Muscle layer of duodenum (tissue), 2 donors: ENCODE measurements at regions not wholly inside any gene's neighbourhood (a gene's known extent, or its start where the extent isn't known, plus 50 kb on each side); places are given as distances from the start of the nearest gene placed in this dataset.
"Not testable (repeated sequence)": the region's sequence is repeated elsewhere in the genome, so short reads cannot be mapped to it uniquely, and the experiment has no call there.

Experiments used
- H3K27ac ChIP-seq: one replicate; pipeline ENCODE4 v1.7.0; 2013; ENCODE audit warnings: mild to moderate bottlenecking, low read length
- H3K27me3 ChIP-seq: one replicate; pipeline ENCODE4 v1.7.0; 2013; ENCODE audit warnings: low read depth, mild to moderate bottlenecking, control low read depth, low read length
- H3K36me3 ChIP-seq, 2 donors: one replicate each; pipeline ENCODE4 v1.7.0; 2013; ENCODE audit warnings: low read length in 2 of 2, control low read depth in 1 of 2, mild to moderate bottlenecking in 1 of 2; ENCODE audit not compliant: insufficient read depth in 2 of 2, control insufficient read depth in 1 of 2
- H3K4me1 ChIP-seq, 2 donors: one replicate each; pipeline ENCODE4 v1.7.0; 2013; ENCODE audit warnings: low read length in 2 of 2, mild to moderate bottlenecking in 2 of 2, control low read depth in 1 of 2, moderate library complexity in 1 of 2; ENCODE audit not compliant: insufficient read depth in 2 of 2, control insufficient read depth in 1 of 2
- H3K4me3 ChIP-seq, 2 donors: one replicate each; pipeline ENCODE4 v1.7.0; 2013; ENCODE audit warnings: low read length in 2 of 2, low read depth in 1 of 2, mild to moderate bottlenecking in 1 of 2
- H3K9me3 ChIP-seq, 2 donors: one replicate each; pipeline ENCODE4 v1.7.0; 2013; ENCODE audit warnings: low read length in 2 of 2, control low read depth in 1 of 2, mild to moderate bottlenecking in 1 of 2; ENCODE audit not compliant: control insufficient read depth in 1 of 2
- donor health status: healthy.

DNA sequence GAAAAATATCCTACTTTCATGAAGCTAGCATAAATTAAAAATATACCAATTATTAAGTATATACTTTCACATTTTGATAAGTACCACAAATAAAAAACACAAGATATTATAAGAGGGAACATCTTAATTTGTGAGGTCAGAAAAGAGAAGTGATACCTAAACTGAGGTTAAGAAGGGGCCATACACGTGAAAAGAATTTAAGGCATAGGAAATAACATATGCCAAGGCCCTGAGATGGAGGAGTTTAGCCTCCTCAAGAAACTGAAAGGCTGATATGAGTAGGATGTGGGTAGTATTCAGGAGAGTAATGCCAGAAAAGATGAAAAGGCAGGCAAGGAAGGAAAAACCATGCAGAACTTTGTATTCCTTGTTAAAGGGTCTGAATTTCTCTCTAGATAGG, 116.6 kb upstream of the HTR1E start:
- Histone ChIP-seq H3K27ac (no peak overlapping the region), H3K36me3 (no peaks in the 10 kb centered on the region), H3K4me1 (no peaks in the 10 kb centered on the region), H3K9me3 (no peaks in the 10 kb centered on the region), H3K4me3 (no peak overlapping the region), H3K27me3 (no peaks in the 10 kb centered on the region)

DNA sequence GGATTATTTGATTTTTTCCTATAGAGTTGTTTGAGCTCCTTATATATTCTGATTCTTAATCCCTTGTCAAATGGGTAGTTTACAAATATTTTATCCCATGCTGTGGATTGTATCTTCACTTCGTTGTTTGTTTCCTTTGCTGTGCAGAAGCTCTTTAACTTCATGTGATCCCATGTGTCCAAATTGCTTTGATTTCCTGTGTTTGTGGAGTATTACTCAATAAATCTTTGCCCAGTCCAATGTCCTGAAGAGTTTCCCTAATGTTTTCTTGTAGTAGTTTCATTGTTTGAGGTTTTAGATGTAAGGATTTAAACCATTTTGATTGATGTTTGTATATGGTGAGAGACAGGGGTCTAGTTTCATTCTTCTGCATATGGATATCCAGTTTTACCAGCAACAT, 143.7 kb upstream of the HTR1E start:
- H3K4me3 ChIP-seq: no peak overlapping the region
- H3K27me3 ChIP-seq: no peaks in the 10 kb centered on the region

GRCh38 chr6:86791476-86791875, 145.9 kb upstream of the HTR1E start:
- Histone ChIP-seq H3K27me3 (no peaks in the 10 kb centered on the region), H3K27ac (no peak overlapping the region)

More for the DNA sequence above, 143.7 kb upstream of the HTR1E start:
- Histone ChIP-seq H3K36me3 (no peaks in the 10 kb centered on the region), H3K27ac (no peak overlapping the region), H3K4me1 (no peaks in the 10 kb centered on the region), H3K9me3 (no peaks in the 10 kb centered on the region)

DNA sequence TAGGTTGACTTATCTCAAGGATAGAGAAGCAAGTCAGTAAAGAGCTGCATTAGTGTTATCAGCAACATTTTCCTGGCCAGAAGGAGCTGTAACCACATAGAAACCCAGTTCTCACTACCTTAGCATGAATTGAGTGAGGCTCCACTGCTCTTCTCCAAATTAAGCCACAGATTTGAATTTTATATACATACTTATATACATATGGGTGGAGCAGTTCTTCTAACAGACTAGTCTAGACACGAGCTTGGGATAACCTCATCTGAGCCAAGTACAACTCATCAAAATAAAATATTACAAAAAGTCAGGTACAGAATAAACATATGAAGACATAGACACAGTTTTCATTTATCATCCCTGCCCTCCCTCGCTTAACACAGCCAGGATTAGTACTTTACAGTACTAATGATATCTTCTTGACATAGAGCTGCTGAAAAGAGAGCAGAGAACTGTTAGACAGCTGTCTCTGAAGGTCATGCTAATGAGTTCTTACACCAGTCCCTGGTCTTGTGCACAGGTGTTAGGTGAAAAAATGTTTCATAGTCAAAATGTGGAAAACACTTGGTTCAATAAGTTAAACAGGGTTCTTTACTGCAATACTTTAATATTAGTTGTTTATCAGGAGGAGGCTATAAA, 147.4 kb upstream of the HTR1E start:
- Histone ChIP-seq H3K4me1 (no peaks in the 10 kb centered on the region), H3K36me3 (no peaks in the 10 kb centered on the region), H3K27ac (no peak overlapping the region)

More at GRCh38 chr6:86791476-86791875, 145.9 kb upstream of the HTR1E start:
- Histone ChIP-seq H3K36me3 (no peaks in the 10 kb centered on the region), H3K4me1 (no peaks in the 10 kb centered on the region), H3K9me3 (no peaks in the 10 kb centered on the region), H3K4me3 (no peak overlapping the region)

GRCh38 chr6:86782328-86782727, 155.0 kb upstream of the HTR1E start:
- Histone ChIP-seq H3K27me3 (no peaks in the 10 kb centered on the region), H3K4me1 (no peaks in the 10 kb centered on the region)

More for the DNA sequence above, 147.4 kb upstream of the HTR1E start:
- H3K27me3 ChIP-seq: no peaks in the 10 kb centered on the region
- no peaks in the 10 kb centered on the region for H3K9me3 ChIP-seq
- no peak overlapping the region for H3K4me3 ChIP-seq

GRCh38 chr6:86780923-86781322, 156.4 kb upstream of the HTR1E start:
- no peaks in the 10 kb centered on the region for H3K4me1 ChIP-seq
- H3K27ac ChIP-seq: no peak overlapping the region
- H3K36me3 ChIP-seq: no peaks in the 10 kb centered on the region
- no peaks in the 10 kb centered on the region for H3K27me3 ChIP-seq
- peaks cover 0 to 2% of the 10 kb centered on the region in 2 donors for H3K9me3 ChIP-seq
- H3K4me3 ChIP-seq: no peak overlapping the region

More at GRCh38 chr6:86782328-86782727, 155.0 kb upstream of the HTR1E start:
- Histone ChIP-seq H3K4me3 (no peak overlapping the region), H3K9me3 (no peaks in the 10 kb centered on the region), H3K36me3 (no peaks in the 10 kb centered on the region), H3K27ac (no peak overlapping the region)

DNA sequence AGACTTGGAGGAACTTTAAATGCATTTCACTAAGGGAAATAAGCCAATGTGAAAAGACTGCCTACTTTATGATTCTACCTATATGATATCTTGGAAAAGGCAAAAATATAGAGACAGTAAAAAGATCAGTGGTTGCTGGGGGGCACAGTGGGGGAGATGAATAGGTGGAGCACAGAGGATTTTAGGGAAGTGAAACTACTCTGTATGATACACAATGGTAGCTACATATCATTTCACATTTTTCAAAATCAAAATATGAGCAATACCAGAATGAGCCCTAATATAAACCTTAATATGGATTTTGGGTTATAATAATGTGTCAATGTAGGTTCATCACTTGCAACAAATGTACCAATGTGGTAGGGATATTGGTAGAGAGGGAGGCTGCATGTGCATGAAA, 161.4 kb upstream of the HTR1E start:
- Histone ChIP-seq H3K27ac (no peak overlapping the region), H3K4me1 (no peaks in the 10 kb centered on the region), H3K27me3 (no peaks in the 10 kb centered on the region), H3K36me3 (no peaks in the 10 kb centered on the region), H3K4me3 (no peak overlapping the region), H3K9me3 (peaks cover 0 to 2% of the 10 kb centered on the region in 2 donors)

- no peak overlapping the region for H3K4me3 ChIP-seq
- no peaks in the 10 kb centered on the region for H3K27me3 ChIP-seq
- H3K27ac ChIP-seq: no peak overlapping the region
- H3K4me1 ChIP-seq: no peaks in the 10 kb centered on the region
- no peaks in the 10 kb centered on the region for H3K9me3 ChIP-seq
- H3K36me3 ChIP-seq: no peaks in the 10 kb centered on the region
Measured at GRCh38 chr6:86765211-86765610, 172.1 kb upstream of the HTR1E start.

DNA sequence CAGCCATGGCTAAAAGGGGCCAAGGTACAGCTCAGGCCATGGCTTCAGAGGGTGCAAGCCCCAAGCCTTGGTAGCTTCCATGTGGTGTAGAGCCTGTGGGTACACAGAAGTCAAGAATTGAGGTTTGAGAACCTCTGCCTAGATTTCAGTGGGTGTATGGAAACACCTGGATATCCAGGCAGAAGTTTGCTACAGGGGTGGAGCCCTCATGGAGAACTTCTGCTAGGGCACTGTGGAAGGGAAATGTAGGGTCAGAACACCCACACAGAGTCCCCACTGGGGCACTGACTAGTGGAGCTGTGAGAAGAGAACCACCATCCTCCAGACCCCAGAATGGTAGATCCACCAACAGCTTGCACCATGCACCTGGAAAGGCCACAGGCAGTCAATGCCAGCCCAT, 177.4 kb upstream of the HTR1E start:
- H3K27me3 ChIP-seq, H3K4me1 ChIP-seq, H3K9me3 ChIP-seq, H3K27ac ChIP-seq, H3K36me3 ChIP-seq, H3K4me3 ChIP-seq: not testable (repeated sequence)

- Histone ChIP-seq H3K27ac (no peak overlapping the region), H3K4me1 (no peaks in the 10 kb centered on the region), H3K9me3 (no peaks in the 10 kb centered on the region), H3K36me3 (no peaks in the 10 kb centered on the region), H3K4me3 (no peak overlapping the region), H3K27me3 (no peaks in the 10 kb centered on the region)
Measured at GRCh38 chr6:86756640-86757229, 180.6 kb upstream of the HTR1E start.

DNA sequence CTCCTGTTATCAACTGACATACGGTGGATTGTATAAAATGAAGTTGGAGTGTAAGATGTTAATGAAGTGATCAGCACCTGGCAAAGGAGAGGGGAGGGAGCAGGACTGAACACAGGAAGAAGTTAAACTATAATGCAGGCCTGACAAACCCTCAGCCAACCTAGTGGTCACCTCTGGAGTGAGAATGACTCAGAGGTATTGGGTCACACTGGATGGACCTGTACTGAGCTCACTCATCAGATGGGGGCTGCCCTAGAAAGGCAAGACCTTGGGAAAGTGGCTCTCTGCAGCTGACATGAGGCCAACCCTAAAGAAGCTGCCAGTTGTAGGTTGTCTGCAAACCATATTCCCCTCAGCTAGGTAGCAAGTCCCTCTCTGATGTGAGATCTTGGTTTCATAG, 193.3 kb upstream of the HTR1E start:
- no peaks in the 10 kb centered on the region for H3K9me3 ChIP-seq
- H3K4me3 ChIP-seq: no peak overlapping the region
- H3K4me1 ChIP-seq: no peaks in the 10 kb centered on the region
- no peak overlapping the region for H3K27ac ChIP-seq
- H3K27me3 ChIP-seq: no peaks in the 10 kb centered on the region
- no peaks in the 10 kb centered on the region for H3K36me3 ChIP-seq

DNA sequence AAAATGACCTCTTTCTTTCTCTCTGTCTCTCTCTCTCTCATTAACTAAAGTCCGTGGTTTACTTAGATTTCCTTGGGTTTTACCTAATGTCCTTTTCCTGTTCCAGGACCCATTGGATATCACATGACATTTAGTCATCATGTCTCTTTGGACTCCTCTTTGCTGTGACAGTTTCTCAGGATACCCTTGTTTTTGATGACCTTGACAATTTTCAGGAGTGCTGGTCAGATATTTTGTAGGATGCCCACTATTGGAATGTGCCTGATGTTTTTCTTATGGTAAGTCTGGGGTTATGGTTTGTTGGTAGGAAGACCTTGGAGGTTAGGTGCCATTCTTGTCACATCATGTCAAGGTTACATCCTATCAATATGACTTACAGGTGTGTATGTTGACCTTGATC, 199.2 kb upstream of the HTR1E start:
- H3K9me3 ChIP-seq: no peaks in the 10 kb centered on the region
- H3K4me1 ChIP-seq: no peaks in the 10 kb centered on the region
- no peak overlapping the region for H3K27ac ChIP-seq
- no peaks in the 10 kb centered on the region for H3K36me3 ChIP-seq
- no peak overlapping the region for H3K4me3 ChIP-seq
- H3K27me3 ChIP-seq: no peaks in the 10 kb centered on the region
